CD4-positive, alpha-beta T cell (primary cell): ENCODE measurements at regions not wholly inside any gene's neighbourhood (a gene's known extent, or its start where the extent isn't known, plus 50 kb on each side); places are given as distances from the start of the nearest gene placed in this dataset.
A peak's percentile ranks its signal among the peaks of the same experiment; 100 is the strongest.

ENCODE experiments used
- ATAC-seq: fragments of 200-7000 bp; cut with Tn5 transposase; one replicate; pipeline ENCODE4 v1.10.0; 2022; ENCODE audit warnings: mild to moderate bottlenecking; ENCODE audit not compliant: poor library complexity
- CTCF ChIA-PET: fragments of 350-600 bp; sonication (Branson Sonifier 250); formaldehyde crosslinking; loops from one replicate; lab custom pipeline; 2021; ENCODE audit warnings: antibody characterized with exemption, inconsistent platforms; lab: Charles Lee
- POLR2A ChIA-PET: fragments of 350-600 bp; sonication (Branson Sonifier 250); formaldehyde crosslinking; loops from one replicate; lab custom pipeline; 2021; ENCODE audit warnings: antibody characterized with exemption, inconsistent platforms; lab: Charles Lee
- DNase-seq, 14 experiments: peaks; one replicate each; pipeline ENCODE4 v3.0.0-alpha.2; 2013 to 2020; ENCODE audit warnings: mixed read lengths in 2 of 14
- H3K27ac ChIP-seq, 2 donors: one replicate each; pipeline versions ENCODE4 v1.5.1 to v1.7.0; 2013; ENCODE audit warnings: low read length in 2 of 2, low read depth in 1 of 2, mild to moderate bottlenecking in 1 of 2
- H3K27me3 ChIP-seq, 2 experiments: 1 replicate in 1 of 2; 2 replicates in 1 of 2; pipeline versions ENCODE4 v1.6.1 to v1.7.0; 2013; ENCODE audit warnings: low read length in 2 of 2, control low read depth in 1 of 2, mild to moderate bottlenecking in 1 of 2, moderate library complexity in 1 of 2; ENCODE audit not compliant: insufficient read depth in 2 of 2, control insufficient read depth in 1 of 2
- H3K36me3 ChIP-seq: one replicate; pipeline ENCODE4 v1.6.1; 2013; ENCODE audit warnings: low read length, control low read depth; ENCODE audit not compliant: insufficient read depth
- H3K4me1 ChIP-seq: one replicate; pipeline ENCODE4 v1.6.1; 2013; ENCODE audit warnings: low read length, control low read depth; ENCODE audit not compliant: insufficient read depth
- H3K4me3 ChIP-seq: one replicate; pipeline ENCODE4 v1.5.1; 2013; ENCODE audit warnings: mild to moderate bottlenecking, low read length, moderate library complexity
- H3K9me3 ChIP-seq, 2 experiments: 1 replicate in 1 of 2; 2 replicates in 1 of 2; pipeline versions ENCODE4 v1.6.1 to v1.7.0; 2013; ENCODE audit warnings: low read length in 2 of 2, mild to moderate bottlenecking in 2 of 2, control low read depth in 1 of 2, moderate library complexity in 1 of 2; ENCODE audit not compliant: control insufficient read depth in 1 of 2, insufficient read depth in 1 of 2
- H3K27ac Mint-ChIP-seq: one replicate; pipeline ENCODE4 v1.8.0; 2020; ENCODE audit warnings: mixed read lengths
- H3K27me3 Mint-ChIP-seq: one replicate; pipeline ENCODE4 v1.8.0; 2021; ENCODE audit warnings: mixed read lengths
- H3K36me3 Mint-ChIP-seq: one replicate; pipeline ENCODE4 v1.8.0; 2021; ENCODE audit warnings: low read depth, mixed read lengths
- H3K4me1 Mint-ChIP-seq: one replicate; pipeline ENCODE4 v1.8.0; 2021; ENCODE audit warnings: low read depth, mixed read lengths
- H3K4me3 Mint-ChIP-seq: one replicate; pipeline ENCODE4 v1.8.0; 2020; ENCODE audit warnings: mild to moderate bottlenecking, mixed read lengths
- H3K9me3 Mint-ChIP-seq: one replicate; pipeline ENCODE4 v1.8.0; 2020; ENCODE audit warnings: mixed read lengths
- intact Hi-C, 2 experiments: fragments of 100-400 bp; cut with DNase I in 1 of 2; cut with micrococcal nuclease in 1 of 2; formaldehyde crosslinking; loops; one replicate each; pipeline versions ENCODE4 v1.15.1 to v1.9.0; 2023 to 2025; cut with DNase I, micrococcal nuclease
- TF ChIP-seq, protein P1 (sequence below): fragments of 200-600 bp; IDR thresholded peaks from one replicate; pipeline ENCODE4 v1.8.0; 2022; ENCODE audit warnings: antibody characterized with exemption, mild to moderate bottlenecking

DNA sequence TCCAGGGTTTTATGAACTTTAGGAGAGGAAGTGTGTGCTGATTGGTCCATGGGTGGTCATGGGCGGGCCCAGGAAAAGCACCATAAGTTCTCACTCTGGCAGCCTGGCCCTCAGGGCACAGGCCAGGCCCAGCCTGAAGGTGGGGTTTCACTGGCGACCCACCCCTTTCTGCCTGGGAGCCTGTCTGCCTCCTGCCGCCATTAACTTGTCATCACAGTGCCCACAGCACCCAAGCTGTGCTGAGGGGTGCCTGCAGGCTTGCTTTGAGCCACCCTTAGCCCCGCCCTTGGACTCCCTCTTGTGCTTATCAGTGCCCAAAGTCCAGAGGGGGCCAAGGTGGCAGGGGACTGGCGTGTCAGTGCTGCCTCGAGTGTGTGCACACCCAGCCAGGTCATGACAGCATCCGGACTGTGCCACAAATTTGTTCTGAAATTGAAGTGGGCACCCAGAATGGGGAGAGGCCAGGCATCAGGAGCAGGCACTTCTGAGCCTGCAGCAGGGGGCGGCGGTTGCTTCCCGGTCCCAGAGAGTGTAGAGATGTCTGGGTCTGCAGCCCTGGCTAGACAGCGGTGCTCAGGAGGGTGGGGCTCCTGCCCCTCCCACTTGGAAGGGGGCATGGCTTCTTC lies 455.6 kb downstream of the TMA16 start:
- TF ChIP-seq, protein P1, sequence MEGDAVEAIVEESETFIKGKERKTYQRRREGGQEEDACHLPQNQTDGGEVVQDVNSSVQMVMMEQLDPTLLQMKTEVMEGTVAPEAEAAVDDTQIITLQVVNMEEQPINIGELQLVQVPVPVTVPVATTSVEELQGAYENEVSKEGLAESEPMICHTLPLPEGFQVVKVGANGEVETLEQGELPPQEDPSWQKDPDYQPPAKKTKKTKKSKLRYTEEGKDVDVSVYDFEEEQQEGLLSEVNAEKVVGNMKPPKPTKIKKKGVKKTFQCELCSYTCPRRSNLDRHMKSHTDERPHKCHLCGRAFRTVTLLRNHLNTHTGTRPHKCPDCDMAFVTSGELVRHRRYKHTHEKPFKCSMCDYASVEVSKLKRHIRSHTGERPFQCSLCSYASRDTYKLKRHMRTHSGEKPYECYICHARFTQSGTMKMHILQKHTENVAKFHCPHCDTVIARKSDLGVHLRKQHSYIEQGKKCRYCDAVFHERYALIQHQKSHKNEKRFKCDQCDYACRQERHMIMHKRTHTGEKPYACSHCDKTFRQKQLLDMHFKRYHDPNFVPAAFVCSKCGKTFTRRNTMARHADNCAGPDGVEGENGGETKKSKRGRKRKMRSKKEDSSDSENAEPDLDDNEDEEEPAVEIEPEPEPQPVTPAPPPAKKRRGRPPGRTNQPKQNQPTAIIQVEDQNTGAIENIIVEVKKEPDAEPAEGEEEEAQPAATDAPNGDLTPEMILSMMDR: no peak
- ATAC-seq (no peak), DNase-seq (peak in 1 of 14 experiments; percentile 9)
- Mint-ChIP-seq H3K4me3 (no peak overlapping the region), H3K27ac (no peak overlapping the region), H3K4me1 (no peaks in the 10 kb centered on the region), H3K27me3 (no peaks in the 10 kb centered on the region), H3K9me3 (no peaks in the 10 kb centered on the region), H3K36me3 (no peaks in the 10 kb centered on the region)
- no peak overlapping the region for H3K27ac ChIP-seq
- H3K4me1 ChIP-seq: no peaks in the 10 kb centered on the region
- POLR2A ChIA-PET: no interaction called here
- no peaks in the 10 kb centered on the region for H3K27me3 ChIP-seq
- CTCF ChIA-PET: no interaction called here
- no peak overlapping the region for H3K4me3 ChIP-seq
- intact Hi-C loops: no loop called here
- H3K36me3 ChIP-seq: no peaks in the 10 kb centered on the region
- H3K9me3 ChIP-seq: peaks cover 0 to 18% of the 10 kb centered on the region in 2 experiments

DNA sequence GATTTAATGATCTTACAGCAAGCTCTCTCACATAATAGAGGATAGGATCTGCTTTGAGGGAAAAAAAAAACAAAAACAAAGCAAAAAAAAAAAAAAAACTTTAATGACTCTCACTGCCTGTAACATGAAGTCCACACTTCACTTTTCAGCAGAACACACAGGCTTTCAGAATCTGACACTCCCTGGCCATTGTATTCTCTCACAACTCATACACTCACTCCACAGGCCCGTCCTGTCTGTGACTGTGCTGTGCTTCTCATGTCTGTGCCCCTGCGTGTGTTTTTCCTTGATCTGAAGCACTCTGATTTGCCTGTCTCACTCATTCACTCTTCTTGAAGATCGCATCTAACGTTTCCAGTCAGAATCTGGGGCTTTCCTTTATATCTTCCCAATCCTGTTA lies 460.8 kb downstream of the TMA16 start:
- TF ChIP-seq, protein P1: no peak
- CTCF ChIA-PET: no interaction called here
- H3K4me3 ChIP-seq: no peak overlapping the region

DNA sequence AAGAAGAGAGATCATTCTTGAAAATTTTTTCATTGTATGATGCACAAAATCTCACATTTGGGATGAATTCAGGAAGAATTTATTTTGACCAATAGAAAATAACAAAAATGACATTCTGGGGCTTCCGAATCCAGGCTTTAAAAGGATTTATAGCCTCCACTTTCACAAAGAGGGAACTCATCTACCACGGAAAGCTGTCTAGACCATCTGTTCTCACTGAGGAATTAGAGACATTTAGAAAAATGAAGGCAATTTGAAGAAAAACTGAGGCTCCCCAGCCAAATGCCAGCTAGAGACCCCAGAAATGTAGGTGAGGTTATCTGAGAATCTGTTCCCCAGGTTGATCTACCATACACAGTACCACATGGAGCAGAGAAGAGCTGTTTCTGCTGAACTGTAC lies 464.3 kb downstream of the TMA16 start:
- TF ChIP-seq, protein P1: no peak
- no peak for DNase-seq
- Mint-ChIP-seq H3K4me1 (no peaks in the 10 kb centered on the region), H3K27me3 (no peaks in the 10 kb centered on the region), H3K27ac (no peak overlapping the region), H3K9me3 (no peaks in the 10 kb centered on the region), H3K4me3 (no peak overlapping the region), H3K36me3 (no peaks in the 10 kb centered on the region)
- Histone ChIP-seq H3K27ac (no peak overlapping the region), H3K4me3 (no peak overlapping the region), H3K27me3 (no peaks in the 10 kb centered on the region), H3K36me3 (no peaks in the 10 kb centered on the region), H3K4me1 (no peaks in the 10 kb centered on the region), H3K9me3 (no peaks in the 10 kb centered on the region)
- CTCF ChIA-PET: no interaction called here
- intact Hi-C loops: no loop called here
- ATAC-seq: no peak
- POLR2A ChIA-PET: no interaction called here

More for the DNA sequence above, 460.8 kb downstream of the TMA16 start:
- ATAC-seq (no peak), DNase-seq (no peak)
- Histone ChIP-seq H3K27me3 (no peaks in the 10 kb centered on the region), H3K9me3 (peaks cover 0 to 4% of the 10 kb centered on the region in 2 experiments), H3K27ac (no peak overlapping the region), H3K36me3 (no peaks in the 10 kb centered on the region), H3K4me1 (no peaks in the 10 kb centered on the region)
- H3K27ac Mint-ChIP-seq: no peak overlapping the region
- no peaks in the 10 kb centered on the region for H3K36me3 Mint-ChIP-seq
- intact Hi-C loops: no loop called here
- H3K9me3 Mint-ChIP-seq: no peaks in the 10 kb centered on the region
- no peaks in the 10 kb centered on the region for H3K4me1 Mint-ChIP-seq
- H3K4me3 Mint-ChIP-seq: no peak overlapping the region
- POLR2A ChIA-PET: interaction anchor here (0.6 kb wide), 1 partner anchor 767 kb away, joined by 3 read pairs; no protein-coding TSS in a partner anchor
- no peaks in the 10 kb centered on the region for H3K27me3 Mint-ChIP-seq
